SK-N-SH treated with all-trans-retinoic acid at 6 μM for 48 hours (cell line): ENCODE measurements at regions not wholly inside any gene's neighbourhood (a gene's known extent, or its start where the extent isn't known, plus 50 kb on each side); places are given as distances from the start of the nearest gene placed in this dataset.

Experiments used
- ATAC-seq: fragments of 200-7000 bp; cut with Tn5 transposase; 3 replicates; pipeline ENCODE4 v1.9.1; 2020; ENCODE audit warnings: mild to moderate bottlenecking, moderate library complexity
- ARNTL ChIP-seq: fragments of 450-650 bp; formaldehyde crosslinking; IDR thresholded peaks from 2 replicates; pipeline ENCODE4 v1.5.0; 2020; ENCODE audit warnings: low read depth, mild to moderate bottlenecking, moderate library complexity, borderline replicate concordance
- BACH2 ChIP-seq: fragments of 250-450 bp; sonication (Bioruptor Pico); IDR thresholded peaks from 2 replicates; pipeline ENCODE4 v1.9.0; 2021; ENCODE audit warnings: mild to moderate bottlenecking, borderline replicate concordance
- CSDC2 ChIP-seq: fragments of 250-450 bp; sonication (Bioruptor Pico); IDR thresholded peaks from 2 replicates; pipeline ENCODE4 v1.5.0; 2020; ENCODE audit warnings: mild to moderate bottlenecking, moderate library complexity
- ESRRG ChIP-seq: fragments of 250-450 bp; sonication (Bioruptor Pico); IDR thresholded peaks from 2 replicates; pipeline ENCODE4 v1.6.1; 2021; ENCODE audit warnings: mild to moderate bottlenecking
- GLIS3 ChIP-seq: fragments of 250-450 bp; sonication (Bioruptor Pico); IDR thresholded peaks from 2 replicates; pipeline ENCODE4 v1.5.0; 2020; ENCODE audit warnings: mild to moderate bottlenecking, moderate library complexity
- OSR1 ChIP-seq: fragments of 250-450 bp; sonication (Bioruptor Pico); IDR thresholded peaks from 2 replicates; pipeline ENCODE4 v1.8.0; 2022; ENCODE audit warnings: moderate library complexity, mild to moderate bottlenecking, inconsistent platforms
- RARB ChIP-seq: fragments of 250-450 bp; sonication (Bioruptor Pico); IDR thresholded peaks from 2 replicates; pipeline ENCODE4 v1.8.0; 2021; ENCODE audit warnings: mild to moderate bottlenecking, moderate library complexity
- SNAI2 ChIP-seq: fragments of 250-450 bp; sonication (Bioruptor Pico); IDR thresholded peaks from 2 replicates; pipeline ENCODE4 v1.5.0; 2020; ENCODE audit warnings: mild to moderate bottlenecking, moderate library complexity
- TCF4 ChIP-seq: fragments of 250-450 bp; sonication (Bioruptor Pico); IDR thresholded peaks from 2 replicates; pipeline ENCODE4 v1.8.0; 2021; ENCODE audit warnings: mild to moderate bottlenecking, moderate library complexity, borderline replicate concordance
- TOX ChIP-seq: fragments of 250-450 bp; sonication (Bioruptor Pico); IDR thresholded peaks from 2 replicates; pipeline ENCODE4 v1.8.0; 2021; ENCODE audit warnings: mild to moderate bottlenecking, moderate library complexity, borderline replicate concordance
- ZC3H10 ChIP-seq: fragments of 250-450 bp; sonication (Bioruptor Pico); IDR thresholded peaks from 2 replicates; pipeline ENCODE4 v1.5.1; 2021; ENCODE audit warnings: mild to moderate bottlenecking, moderate library complexity
- ZFP3 ChIP-seq: fragments of 250-450 bp; sonication (Bioruptor Pico); IDR thresholded peaks from 2 replicates; pipeline ENCODE4 v1.5.0; 2020; ENCODE audit warnings: mild to moderate bottlenecking, moderate library complexity
- ZFP30 ChIP-seq: fragments of 450-650 bp; formaldehyde crosslinking; IDR thresholded peaks from 2 replicates; pipeline ENCODE4 v1.5.0; 2022; ENCODE audit warnings: mild to moderate bottlenecking, moderate library complexity
- ZNF565 ChIP-seq: fragments of 450-650 bp; formaldehyde crosslinking; conservative IDR thresholded peaks from 2 replicates; pipeline ENCODE4 v1.5.0; 2020; ENCODE audit warnings: low read depth, mild to moderate bottlenecking, moderate library complexity
- ZNF70 ChIP-seq: fragments of 450-650 bp; formaldehyde crosslinking; IDR thresholded peaks from 2 replicates; pipeline ENCODE4 v1.5.0; 2020; ENCODE audit warnings: mild to moderate bottlenecking, moderate library complexity
- ZNF8 ChIP-seq: fragments of 450-650 bp; formaldehyde crosslinking; IDR thresholded peaks from 2 replicates; pipeline ENCODE4 v1.5.0; 2020; ENCODE audit warnings: mild to moderate bottlenecking, moderate library complexity
- TF ChIP-seq, protein P1 (sequence below): fragments of 250-450 bp; sonication (Bioruptor Pico); IDR thresholded peaks from 2 replicates; pipeline ENCODE4 v1.8.0; 2020; ENCODE audit warnings: mild to moderate bottlenecking, moderate library complexity, borderline replicate concordance
- TF ChIP-seq, protein P2 (sequence below): fragments of 250-450 bp; sonication (Bioruptor Pico); IDR thresholded peaks from 2 replicates; pipeline ENCODE4 v1.5.1; 2020; ENCODE audit warnings: low read depth, mild to moderate bottlenecking, moderate library complexity
- TF ChIP-seq, protein P3 (sequence below): fragments of 250-450 bp; sonication (Bioruptor Pico); IDR thresholded peaks from 2 replicates; pipeline ENCODE4 v1.5.0; 2020; ENCODE audit warnings: mild to moderate bottlenecking, moderate library complexity
- TF ChIP-seq, protein P4 (sequence below): fragments of 250-450 bp; sonication (Bioruptor Pico); IDR thresholded peaks from 2 replicates; pipeline ENCODE4 v1.5.1; 2021; ENCODE audit warnings: mild to moderate bottlenecking, moderate library complexity
- TF ChIP-seq, protein P5 (sequence below): fragments of 250-450 bp; sonication (Bioruptor Pico); IDR thresholded peaks from 2 replicates; pipeline ENCODE4 v1.8.0; 2021; ENCODE audit warnings: low read depth, mild to moderate bottlenecking, moderate library complexity, borderline replicate concordance

DNA sequence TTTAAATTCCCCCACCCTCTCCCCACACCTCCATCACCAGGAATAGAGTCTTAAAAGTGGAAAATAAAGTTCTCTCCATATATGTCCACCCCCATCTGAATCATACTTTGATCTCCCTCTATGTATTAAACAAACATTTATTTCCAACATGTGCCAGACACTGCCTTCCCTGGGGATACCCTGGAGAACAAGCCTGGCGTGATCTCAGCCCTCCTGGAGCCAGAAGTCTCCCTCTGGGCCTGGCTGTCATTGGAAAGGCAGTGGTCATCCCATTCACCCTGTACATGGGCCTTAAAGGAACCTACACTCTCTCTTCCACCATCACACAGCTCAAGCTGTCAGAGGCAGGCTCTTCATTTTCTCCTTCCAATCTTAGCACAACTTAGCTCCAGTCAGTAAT lies 143.6 kb downstream of the EMP1 start:
- no peak for ATAC-seq
- TF ChIP-seq ZC3H10 (CRISPR knock-in tag), result no peak
- TF ChIP-seq GLIS3 (CRISPR knock-in tag), result no peak
- TF ChIP-seq, protein P1, sequence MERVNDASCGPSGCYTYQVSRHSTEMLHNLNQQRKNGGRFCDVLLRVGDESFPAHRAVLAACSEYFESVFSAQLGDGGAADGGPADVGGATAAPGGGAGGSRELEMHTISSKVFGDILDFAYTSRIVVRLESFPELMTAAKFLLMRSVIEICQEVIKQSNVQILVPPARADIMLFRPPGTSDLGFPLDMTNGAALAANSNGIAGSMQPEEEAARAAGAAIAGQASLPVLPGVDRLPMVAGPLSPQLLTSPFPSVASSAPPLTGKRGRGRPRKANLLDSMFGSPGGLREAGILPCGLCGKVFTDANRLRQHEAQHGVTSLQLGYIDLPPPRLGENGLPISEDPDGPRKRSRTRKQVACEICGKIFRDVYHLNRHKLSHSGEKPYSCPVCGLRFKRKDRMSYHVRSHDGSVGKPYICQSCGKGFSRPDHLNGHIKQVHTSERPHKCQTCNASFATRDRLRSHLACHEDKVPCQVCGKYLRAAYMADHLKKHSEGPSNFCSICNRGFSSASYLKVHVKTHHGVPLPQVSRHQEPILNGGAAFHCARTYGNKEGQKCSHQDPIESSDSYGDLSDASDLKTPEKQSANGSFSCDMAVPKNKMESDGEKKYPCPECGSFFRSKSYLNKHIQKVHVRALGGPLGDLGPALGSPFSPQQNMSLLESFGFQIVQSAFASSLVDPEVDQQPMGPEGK, result no peak
- no peak for TF ChIP-seq OSR1 (CRISPR knock-in tag)
- TF ChIP-seq TCF4 (CRISPR knock-in tag), result no peak
- TF ChIP-seq, protein P2, sequence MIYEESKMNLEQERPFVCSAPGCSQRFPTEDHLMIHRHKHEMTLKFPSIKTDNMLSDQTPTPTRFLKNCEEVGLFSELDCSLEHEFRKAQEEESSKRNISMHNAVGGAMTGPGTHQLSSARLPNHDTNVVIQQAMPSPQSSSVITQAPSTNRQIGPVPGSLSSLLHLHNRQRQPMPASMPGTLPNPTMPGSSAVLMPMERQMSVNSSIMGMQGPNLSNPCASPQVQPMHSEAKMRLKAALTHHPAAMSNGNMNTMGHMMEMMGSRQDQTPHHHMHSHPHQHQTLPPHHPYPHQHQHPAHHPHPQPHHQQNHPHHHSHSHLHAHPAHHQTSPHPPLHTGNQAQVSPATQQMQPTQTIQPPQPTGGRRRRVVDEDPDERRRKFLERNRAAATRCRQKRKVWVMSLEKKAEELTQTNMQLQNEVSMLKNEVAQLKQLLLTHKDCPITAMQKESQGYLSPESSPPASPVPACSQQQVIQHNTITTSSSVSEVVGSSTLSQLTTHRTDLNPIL, result no peak
- TF ChIP-seq, protein P3, sequence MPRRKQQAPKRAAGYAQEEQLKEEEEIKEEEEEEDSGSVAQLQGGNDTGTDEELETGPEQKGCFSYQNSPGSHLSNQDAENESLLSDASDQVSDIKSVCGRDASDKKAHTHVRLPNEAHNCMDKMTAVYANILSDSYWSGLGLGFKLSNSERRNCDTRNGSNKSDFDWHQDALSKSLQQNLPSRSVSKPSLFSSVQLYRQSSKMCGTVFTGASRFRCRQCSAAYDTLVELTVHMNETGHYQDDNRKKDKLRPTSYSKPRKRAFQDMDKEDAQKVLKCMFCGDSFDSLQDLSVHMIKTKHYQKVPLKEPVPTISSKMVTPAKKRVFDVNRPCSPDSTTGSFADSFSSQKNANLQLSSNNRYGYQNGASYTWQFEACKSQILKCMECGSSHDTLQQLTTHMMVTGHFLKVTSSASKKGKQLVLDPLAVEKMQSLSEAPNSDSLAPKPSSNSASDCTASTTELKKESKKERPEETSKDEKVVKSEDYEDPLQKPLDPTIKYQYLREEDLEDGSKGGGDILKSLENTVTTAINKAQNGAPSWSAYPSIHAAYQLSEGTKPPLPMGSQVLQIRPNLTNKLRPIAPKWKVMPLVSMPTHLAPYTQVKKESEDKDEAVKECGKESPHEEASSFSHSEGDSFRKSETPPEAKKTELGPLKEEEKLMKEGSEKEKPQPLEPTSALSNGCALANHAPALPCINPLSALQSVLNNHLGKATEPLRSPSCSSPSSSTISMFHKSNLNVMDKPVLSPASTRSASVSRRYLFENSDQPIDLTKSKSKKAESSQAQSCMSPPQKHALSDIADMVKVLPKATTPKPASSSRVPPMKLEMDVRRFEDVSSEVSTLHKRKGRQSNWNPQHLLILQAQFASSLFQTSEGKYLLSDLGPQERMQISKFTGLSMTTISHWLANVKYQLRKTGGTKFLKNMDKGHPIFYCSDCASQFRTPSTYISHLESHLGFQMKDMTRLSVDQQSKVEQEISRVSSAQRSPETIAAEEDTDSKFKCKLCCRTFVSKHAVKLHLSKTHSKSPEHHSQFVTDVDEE, result no peak
- no peak for TF ChIP-seq TOX (CRISPR knock-in tag)
- TF ChIP-seq RARB (CRISPR knock-in tag), result no peak
- TF ChIP-seq ZFP3 (CRISPR knock-in tag), result no peak
- no peak for TF ChIP-seq ARNTL
- TF ChIP-seq, protein P4, sequence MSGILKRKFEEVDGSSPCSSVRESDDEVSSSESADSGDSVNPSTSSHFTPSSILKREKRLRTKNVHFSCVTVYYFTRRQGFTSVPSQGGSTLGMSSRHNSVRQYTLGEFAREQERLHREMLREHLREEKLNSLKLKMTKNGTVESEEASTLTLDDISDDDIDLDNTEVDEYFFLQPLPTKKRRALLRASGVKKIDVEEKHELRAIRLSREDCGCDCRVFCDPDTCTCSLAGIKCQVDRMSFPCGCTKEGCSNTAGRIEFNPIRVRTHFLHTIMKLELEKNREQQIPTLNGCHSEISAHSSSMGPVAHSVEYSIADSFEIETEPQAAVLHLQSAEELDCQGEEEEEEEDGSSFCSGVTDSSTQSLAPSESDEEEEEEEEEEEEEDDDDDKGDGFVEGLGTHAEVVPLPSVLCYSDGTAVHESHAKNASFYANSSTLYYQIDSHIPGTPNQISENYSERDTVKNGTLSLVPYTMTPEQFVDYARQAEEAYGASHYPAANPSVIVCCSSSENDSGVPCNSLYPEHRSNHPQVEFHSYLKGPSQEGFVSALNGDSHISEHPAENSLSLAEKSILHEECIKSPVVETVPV (CRISPR knock-in tag), result no peak
- no peak for TF ChIP-seq SNAI2 (CRISPR knock-in tag)

DNA sequence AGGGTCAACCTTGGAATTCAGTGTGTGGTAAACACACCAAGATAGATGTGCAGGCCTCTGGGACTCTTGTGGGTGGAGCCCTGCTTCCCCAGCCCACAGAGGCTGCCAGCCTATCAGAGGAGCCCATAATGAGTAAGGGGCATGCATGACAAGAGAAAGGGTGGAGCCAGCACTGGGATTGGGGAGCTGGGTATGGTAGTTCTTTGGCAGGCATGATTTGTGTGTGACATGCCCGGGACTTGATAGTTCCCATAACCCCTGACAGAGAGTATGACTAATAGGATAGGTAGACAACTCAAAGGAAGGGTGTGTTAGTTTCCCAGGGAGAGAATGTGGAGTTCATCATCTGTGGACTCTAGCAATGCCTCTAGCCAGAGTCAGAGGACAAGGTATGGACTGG lies 143.0 kb downstream of the EMP1 start:
- no peak for ATAC-seq
- TF ChIP-seq ARNTL (no peak), TOX (CRISPR knock-in tag) (no peak)

DNA sequence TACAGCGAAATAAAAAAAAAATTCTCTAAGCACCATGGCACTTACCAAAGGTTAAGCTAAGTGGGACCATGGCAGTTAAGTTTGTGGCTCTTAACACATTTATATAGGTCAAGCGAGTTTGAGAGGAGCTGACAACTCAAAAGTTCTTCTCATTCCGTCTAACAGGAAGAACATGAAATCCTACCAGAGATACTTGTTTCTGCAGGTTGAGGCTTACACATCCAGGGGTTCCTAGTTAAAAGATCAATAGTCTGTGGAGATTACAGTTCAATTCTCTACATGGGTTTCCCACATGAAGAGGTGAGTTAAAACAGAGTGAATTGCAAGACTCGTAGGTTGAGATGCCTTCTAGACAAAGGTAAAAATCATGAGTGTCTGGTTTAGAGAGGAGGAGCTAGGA lies 142.6 kb downstream of the EMP1 start:
- TF ChIP-seq ZNF565 (CRISPR knock-in tag) (no peak), ESRRG (CRISPR knock-in tag) (no peak)
- TF ChIP-seq, protein P4 (CRISPR knock-in tag), result no peak
- ATAC-seq, result no peak

DNA sequence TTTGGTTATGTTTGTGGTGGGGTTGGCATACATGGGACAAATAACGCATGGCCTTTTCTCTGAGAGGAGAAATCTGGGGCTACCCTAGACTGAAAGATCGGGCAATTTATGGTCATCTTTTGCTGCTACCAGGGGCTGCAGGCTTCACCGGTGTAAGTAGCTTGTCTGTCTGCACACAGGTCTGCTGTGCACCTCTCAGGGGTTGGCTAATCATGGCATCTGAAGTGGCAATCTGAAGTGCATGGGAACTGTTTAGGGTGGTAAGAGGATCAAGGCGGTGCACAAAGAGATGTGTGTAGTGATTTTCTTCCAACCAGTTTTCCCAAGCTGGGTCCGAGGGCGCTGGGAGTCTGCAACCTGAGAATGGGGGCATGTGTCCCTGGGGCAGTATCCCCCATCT lies 141.3 kb downstream of the EMP1 start:
- ATAC-seq, result no peak
- TF ChIP-seq ZFP3 (CRISPR knock-in tag) (no peak), ZC3H10 (CRISPR knock-in tag) (no peak), ZFP30 (CRISPR knock-in tag) (no peak), BACH2 (no peak), ESRRG (CRISPR knock-in tag) (no peak), ZNF8 (no peak), ZNF70 (no peak), CSDC2 (CRISPR knock-in tag) (no peak), SNAI2 (CRISPR knock-in tag) (no peak), OSR1 (CRISPR knock-in tag) (no peak), ARNTL (no peak)
- TF ChIP-seq, protein P1, result no peak
- TF ChIP-seq, protein P3, result no peak
- TF ChIP-seq, protein P5, sequence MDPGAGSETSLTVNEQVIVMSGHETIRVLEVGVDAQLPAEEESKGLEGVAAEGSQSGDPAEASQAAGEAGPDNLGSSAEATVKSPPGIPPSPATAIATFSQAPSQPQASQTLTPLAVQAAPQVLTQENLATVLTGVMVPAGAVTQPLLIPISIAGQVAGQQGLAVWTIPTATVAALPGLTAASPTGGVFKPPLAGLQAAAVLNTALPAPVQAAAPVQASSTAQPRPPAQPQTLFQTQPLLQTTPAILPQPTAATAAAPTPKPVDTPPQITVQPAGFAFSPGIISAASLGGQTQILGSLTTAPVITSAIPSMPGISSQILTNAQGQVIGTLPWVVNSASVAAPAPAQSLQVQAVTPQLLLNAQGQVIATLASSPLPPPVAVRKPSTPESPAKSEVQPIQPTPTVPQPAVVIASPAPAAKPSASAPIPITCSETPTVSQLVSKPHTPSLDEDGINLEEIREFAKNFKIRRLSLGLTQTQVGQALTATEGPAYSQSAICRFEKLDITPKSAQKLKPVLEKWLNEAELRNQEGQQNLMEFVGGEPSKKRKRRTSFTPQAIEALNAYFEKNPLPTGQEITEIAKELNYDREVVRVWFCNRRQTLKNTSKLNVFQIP (CRISPR knock-in tag), result no peak
